ENCODE measurements at regions not wholly inside any gene's neighbourhood (a gene's known extent, or its start where the extent isn't known, plus 50 kb on each side); places are given as distances from the start of the nearest gene placed in this dataset.

GRCh38 chr18:7288544-7288943 lies 57.7 kb downstream of the LRRC30 start:
- TF ChIP-seq CTCF (IDR thresholded peaks at IDR 0.05 in 2 of 3, conservative IDR thresholded peaks at IDR 0.05 in 1 of 3; ENCODE audit: borderline replicate concordance in 1 of 3, insufficient read depth in 1 of 3, low read depth in 2 of 3, low read length in 2 of 3) (no peak), EZH2phosphoT487 (IDR thresholded peaks at IDR 0.05; ENCODE audit: borderline replicate concordance) (no peak), RAD21 (IDR thresholded peaks at IDR 0.05; ENCODE audit: low read depth) (no peak), CEBPB (IDR thresholded peaks at IDR 0.05; ENCODE audit: low read depth) (no peak), ZNF274 (IDR thresholded peaks at IDR 0.05; ENCODE audit: low read depth, low read length) (no peak), POLR2A (IDR thresholded peaks at IDR 0.05; ENCODE audit: borderline replicate concordance, extremely low read depth, insufficient read depth, insufficient read length) (no peak), REST (IDR thresholded peaks at IDR 0.05; ENCODE audit: low read depth) (no peak), SRF (IDR thresholded peaks at IDR 0.05; ENCODE audit: low read depth) (no peak)
- TF ChIP-seq, protein P1, sequence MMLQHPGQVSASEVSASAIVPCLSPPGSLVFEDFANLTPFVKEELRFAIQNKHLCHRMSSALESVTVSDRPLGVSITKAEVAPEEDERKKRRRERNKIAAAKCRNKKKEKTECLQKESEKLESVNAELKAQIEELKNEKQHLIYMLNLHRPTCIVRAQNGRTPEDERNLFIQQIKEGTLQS (IDR thresholded peaks at IDR 0.05) = no peak

All from HCT116 (cell line).